H1 (cell line): ENCODE measurements at regions not wholly inside any gene's neighbourhood (a gene's known extent, or its start where the extent isn't known, plus 50 kb on each side); places are given as distances from the start of the nearest gene placed in this dataset.

Source experiments
- CEBPB ChIP-seq: IDR thresholded peaks from 2 replicates; pipeline ENCODE4 v1.6.1; 2012; ENCODE audit warnings: low read depth, low read length
- EZH2 ChIP-seq: fragments of 200-600 bp; sonication (generic); IDR thresholded peaks from 2 replicates; pipeline ENCODE4 v1.7.1; 2012; ENCODE audit warnings: low read depth, mild to moderate bottlenecking, moderate library complexity, low read length, inconsistent platforms; ENCODE audit not compliant: severe bottlenecking
- GABPA ChIP-seq: IDR thresholded peaks from 2 replicates; pipeline ENCODE4 v1.6.1; 2011; ENCODE audit warnings: mild to moderate bottlenecking, low read length, moderate library complexity, borderline replicate concordance; ENCODE audit not compliant: insufficient read depth
- NRF1 ChIP-seq: IDR thresholded peaks from 2 replicates; pipeline ENCODE4 v1.6.1; 2011; ENCODE audit warnings: mild to moderate bottlenecking, low read depth, low read length, improper control_type of control experiment
- POLR2A ChIP-seq, 2 experiments: IDR thresholded peaks; 1 replicate in 1 of 2; 2 replicates in 1 of 2; pipeline ENCODE4 v1.6.1; 2011; ENCODE audit warnings: low read depth in 2 of 2, low read length in 2 of 2, mild to moderate bottlenecking in 2 of 2; ENCODE audit errors: control extremely low read depth in 1 of 2
- POLR2AphosphoS5 ChIP-seq: IDR thresholded peaks from 2 replicates; pipeline ENCODE4 v1.6.1; 2011; ENCODE audit warnings: low read depth, low read length
- RAD21 ChIP-seq, 2 experiments: IDR thresholded peaks in 1 of 2; conservative IDR thresholded peaks in 1 of 2; 2 replicates each; pipeline ENCODE4 v1.6.1; 2011; ENCODE audit warnings: low read depth in 2 of 2, low read length in 2 of 2, improper control_type of control experiment in 1 of 2, inconsistent platforms in 1 of 2, mild to moderate bottlenecking in 1 of 2, moderate library complexity in 1 of 2
- RFX5 ChIP-seq: IDR thresholded peaks from 2 replicates; pipeline ENCODE4 v1.6.1; 2011; ENCODE audit warnings: low read depth, low read length, improper control_type of control experiment, borderline replicate concordance
- RXRA ChIP-seq: IDR thresholded peaks from 2 replicates; pipeline ENCODE4 v1.6.1; 2011; ENCODE audit warnings: low read depth, mild to moderate bottlenecking, low read length, moderate library complexity; ENCODE audit not compliant: insufficient read depth
- SP2 ChIP-seq: IDR thresholded peaks from 2 replicates; pipeline ENCODE4 v1.6.1; 2012; ENCODE audit warnings: mild to moderate bottlenecking, low read length, inconsistent platforms
- TAF1 ChIP-seq: IDR thresholded peaks from 2 replicates; pipeline ENCODE4 v1.6.1; 2011; ENCODE audit warnings: mild to moderate bottlenecking, low read depth, low read length
- TF ChIP-seq, protein P1 (sequence below), 3 experiments: IDR thresholded peaks; 1 replicate in 2 of 3; 2 replicates in 1 of 3; pipeline versions ENCODE4 v1.5.1 to v1.6.1; 2011; ENCODE audit warnings: low read length in 3 of 3, mild to moderate bottlenecking in 3 of 3, inconsistent platforms in 2 of 3, low read depth in 1 of 3, moderate library complexity in 1 of 3; ENCODE audit not compliant: insufficient read depth in 1 of 3; ENCODE audit errors: control extremely low read depth in 1 of 3

GRCh38 chr7:106523482-106523881 lies 137.5 kb downstream of the CCDC71L start:
- TF ChIP-seq SP2 = no peak
- no peak for TF ChIP-seq EZH2
- TF ChIP-seq POLR2A (IDR thresholded peaks at IDR 0.05; ENCODE audit: control extremely low read depth in 1 of 2, low read depth in 2 of 2, low read length in 2 of 2) = no peak
- TF ChIP-seq RXRA = no peak
- no peak for TF ChIP-seq GABPA
- TF ChIP-seq, protein P1, sequence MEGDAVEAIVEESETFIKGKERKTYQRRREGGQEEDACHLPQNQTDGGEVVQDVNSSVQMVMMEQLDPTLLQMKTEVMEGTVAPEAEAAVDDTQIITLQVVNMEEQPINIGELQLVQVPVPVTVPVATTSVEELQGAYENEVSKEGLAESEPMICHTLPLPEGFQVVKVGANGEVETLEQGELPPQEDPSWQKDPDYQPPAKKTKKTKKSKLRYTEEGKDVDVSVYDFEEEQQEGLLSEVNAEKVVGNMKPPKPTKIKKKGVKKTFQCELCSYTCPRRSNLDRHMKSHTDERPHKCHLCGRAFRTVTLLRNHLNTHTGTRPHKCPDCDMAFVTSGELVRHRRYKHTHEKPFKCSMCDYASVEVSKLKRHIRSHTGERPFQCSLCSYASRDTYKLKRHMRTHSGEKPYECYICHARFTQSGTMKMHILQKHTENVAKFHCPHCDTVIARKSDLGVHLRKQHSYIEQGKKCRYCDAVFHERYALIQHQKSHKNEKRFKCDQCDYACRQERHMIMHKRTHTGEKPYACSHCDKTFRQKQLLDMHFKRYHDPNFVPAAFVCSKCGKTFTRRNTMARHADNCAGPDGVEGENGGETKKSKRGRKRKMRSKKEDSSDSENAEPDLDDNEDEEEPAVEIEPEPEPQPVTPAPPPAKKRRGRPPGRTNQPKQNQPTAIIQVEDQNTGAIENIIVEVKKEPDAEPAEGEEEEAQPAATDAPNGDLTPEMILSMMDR (IDR thresholded peaks at IDR 0.05; ENCODE audit: control extremely low read depth in 1 of 3, insufficient read depth in 1 of 3, low read depth in 1 of 3, low read length in 3 of 3) = no peak
- no peak for TF ChIP-seq CEBPB
- no peak for TF ChIP-seq RAD21 (IDR thresholded peaks at IDR 0.05 in 1 of 2, conservative IDR thresholded peaks at IDR 0.05 in 1 of 2; ENCODE audit: low read depth in 2 of 2, low read length in 2 of 2)
- TF ChIP-seq NRF1 = no peak
- no peak for TF ChIP-seq RFX5
- no peak for TF ChIP-seq POLR2AphosphoS5
- no peak for TF ChIP-seq TAF1
